ENCODE measurements at regions not wholly inside any gene's neighbourhood (a gene's known extent, or its start where the extent isn't known, plus 50 kb on each side); places are given as distances from the start of the nearest gene placed in this dataset.

DNA sequence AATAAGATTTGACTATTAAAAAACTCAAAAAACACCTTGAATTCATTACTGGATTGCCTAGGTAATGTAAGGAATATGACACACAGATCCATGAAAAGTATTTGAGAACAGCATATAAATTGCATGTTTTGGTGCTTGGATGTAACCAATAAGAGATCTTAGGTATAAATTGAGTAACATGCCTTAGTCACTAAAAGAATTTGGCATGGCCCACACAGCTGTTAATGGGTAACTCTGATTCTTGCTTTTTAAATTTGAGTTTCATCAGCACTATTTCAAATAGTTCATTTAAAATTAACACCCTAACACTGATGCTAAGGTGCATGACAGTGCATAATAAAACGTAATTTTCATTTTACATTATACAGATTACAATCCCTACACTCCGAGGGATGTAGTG lies 779.3 kb upstream of the WWC1 start:
- Histone ChIP-seq H3K4me1 (replicated peaks in 1 of 2) (no peaks in the 10 kb centered on the region), H3K36me3 (replicated peaks in 1 of 2) (no peaks in the 10 kb centered on the region), H3K27ac (no peak overlapping the region), H3K4me3 (no peak overlapping the region), H3K27me3 (no peaks in the 10 kb centered on the region), H3K9me3 (replicated peaks in 1 of 3) (no peaks in the 10 kb centered on the region)
- TF ChIP-seq, protein P1, sequence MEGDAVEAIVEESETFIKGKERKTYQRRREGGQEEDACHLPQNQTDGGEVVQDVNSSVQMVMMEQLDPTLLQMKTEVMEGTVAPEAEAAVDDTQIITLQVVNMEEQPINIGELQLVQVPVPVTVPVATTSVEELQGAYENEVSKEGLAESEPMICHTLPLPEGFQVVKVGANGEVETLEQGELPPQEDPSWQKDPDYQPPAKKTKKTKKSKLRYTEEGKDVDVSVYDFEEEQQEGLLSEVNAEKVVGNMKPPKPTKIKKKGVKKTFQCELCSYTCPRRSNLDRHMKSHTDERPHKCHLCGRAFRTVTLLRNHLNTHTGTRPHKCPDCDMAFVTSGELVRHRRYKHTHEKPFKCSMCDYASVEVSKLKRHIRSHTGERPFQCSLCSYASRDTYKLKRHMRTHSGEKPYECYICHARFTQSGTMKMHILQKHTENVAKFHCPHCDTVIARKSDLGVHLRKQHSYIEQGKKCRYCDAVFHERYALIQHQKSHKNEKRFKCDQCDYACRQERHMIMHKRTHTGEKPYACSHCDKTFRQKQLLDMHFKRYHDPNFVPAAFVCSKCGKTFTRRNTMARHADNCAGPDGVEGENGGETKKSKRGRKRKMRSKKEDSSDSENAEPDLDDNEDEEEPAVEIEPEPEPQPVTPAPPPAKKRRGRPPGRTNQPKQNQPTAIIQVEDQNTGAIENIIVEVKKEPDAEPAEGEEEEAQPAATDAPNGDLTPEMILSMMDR (IDR thresholded peaks at IDR 0.05): no peak
- no peak for TF ChIP-seq POLR2A (IDR thresholded peaks at IDR 0.05)
- WGBS, 4 donors: 59 to 67% (median 65%) methylated on average over 2 of the region's 2 CpGs
- intact Hi-C loops (cut with DNase I): no loop called here
- DNase-seq: no peak

- Histone ChIP-seq H3K4me1 (replicated peaks in 1 of 2) (no peaks in the 10 kb centered on the region), H3K4me3 (no peak overlapping the region), H3K27ac (no peak overlapping the region), H3K36me3 (replicated peaks in 1 of 2) (no peaks in the 10 kb centered on the region), H3K9me3 (replicated peaks in 1 of 3) (no peaks in the 10 kb centered on the region), H3K27me3 (no peaks in the 10 kb centered on the region)
- intact Hi-C loops (cut with DNase I): no loop called here
- no peak for DNase-seq
- WGBS, 4 donors: 63 to 68% (median 64%) methylated on average over 7 of the region's 7 CpGs
- TF ChIP-seq POLR2A (IDR thresholded peaks at IDR 0.05): no peak
- TF ChIP-seq, protein P1 (IDR thresholded peaks at IDR 0.05): no peak
These were observed 778.1 kb upstream of the WWC1 start for GRCh38 chr5:167513381-167513780.

DNA sequence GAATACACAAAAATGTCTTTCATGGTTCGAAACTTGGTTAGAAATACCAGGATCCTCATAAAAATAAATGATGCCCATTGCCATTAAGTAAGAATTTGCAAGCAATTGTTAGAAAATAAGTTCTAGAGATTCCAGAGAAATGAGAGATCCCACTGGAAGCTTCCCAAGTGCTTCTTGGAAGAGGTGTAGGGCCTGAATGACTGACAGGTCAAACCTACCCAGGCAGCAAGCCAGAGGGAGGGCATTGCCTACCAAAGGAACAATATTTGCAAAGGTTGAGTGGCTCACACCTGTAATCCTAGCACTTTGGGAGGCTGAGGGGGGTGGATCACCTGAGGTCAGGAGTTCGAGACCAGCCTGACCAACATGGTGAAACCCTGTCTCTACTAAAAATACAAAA lies 777.0 kb upstream of the WWC1 start:
- Histone ChIP-seq H3K27me3 (no peaks in the 10 kb centered on the region), H3K27ac (no peak overlapping the region), H3K36me3 (replicated peaks in 1 of 2) (no peaks in the 10 kb centered on the region), H3K9me3 (replicated peaks in 1 of 3) (no peaks in the 10 kb centered on the region), H3K4me3 (no peak overlapping the region), H3K4me1 (replicated peaks in 1 of 2) (no peaks in the 10 kb centered on the region)
- TF ChIP-seq POLR2A (IDR thresholded peaks at IDR 0.05): no peak
- TF ChIP-seq, protein P1 (IDR thresholded peaks at IDR 0.05): no peak
- intact Hi-C loops (cut with DNase I): no loop called here
- DNase-seq: no peak
- 81 to 94% (median 88%) methylated on average over 2 of the region's 2 CpGs for WGBS, 4 donors

DNA sequence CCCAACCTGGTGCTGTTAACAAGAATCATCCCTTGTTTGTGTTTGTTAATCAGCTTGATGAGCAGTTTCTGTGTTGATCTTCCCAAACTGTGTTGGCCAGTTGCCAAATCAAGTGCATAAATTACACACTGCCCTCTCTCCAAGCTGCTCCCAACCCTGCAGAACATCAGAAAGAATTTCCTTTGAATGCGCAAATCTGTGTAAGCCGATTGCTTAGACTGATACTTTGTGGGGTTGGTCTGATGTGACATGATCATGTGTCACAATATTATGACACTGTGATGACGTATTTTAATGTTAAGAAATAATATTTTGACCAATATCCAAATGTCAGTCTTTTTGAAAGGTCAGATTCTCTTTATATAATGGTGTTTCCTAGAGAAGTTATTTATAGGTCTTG lies 766.4 kb upstream of the WWC1 start:
- no peaks in the 10 kb centered on the region for H3K36me3 ChIP-seq (replicated peaks in 1 of 2)
- H3K9me3 ChIP-seq (replicated peaks in 1 of 3): no peaks in the 10 kb centered on the region
- intact Hi-C loops (cut with DNase I): no loop called here
- H3K4me3 ChIP-seq: no peak overlapping the region
- DNase-seq: no peak
- TF ChIP-seq, protein P1 (IDR thresholded peaks at IDR 0.05): no peak
- TF ChIP-seq POLR2A (IDR thresholded peaks at IDR 0.05): no peak
- H3K27ac ChIP-seq: no peak overlapping the region
- 52 to 62% (median 57%) methylated on average over 3 of the region's 3 CpGs for WGBS, 4 donors
- H3K4me1 ChIP-seq (replicated peaks in 1 of 2): no peaks in the 10 kb centered on the region
- H3K27me3 ChIP-seq: no peaks in the 10 kb centered on the region
